Common myeloid progenitor, CD34-positive (primary cell): ENCODE measurements at regions not wholly inside any gene's neighbourhood (a gene's known extent, or its start where the extent isn't known, plus 50 kb on each side); places are given as distances from the start of the nearest gene placed in this dataset.

Experiments used
- CTCF ChIA-PET: fragments of 350-600 bp; sonication (Branson Sonifier 250); formaldehyde crosslinking; loops from one replicate; lab custom pipeline; 2021; ENCODE audit warnings: antibody characterized with exemption; lab: Charles Lee
- POLR2A ChIA-PET: fragments of 350-600 bp; sonication (Branson Sonifier 250); formaldehyde crosslinking; loops from one replicate; lab custom pipeline; 2021; ENCODE audit warnings: antibody characterized with exemption; lab: Charles Lee
- DNase-seq, 3 donors: peaks; one replicate each; pipeline versions ENCODE4 v3.0.0 to v3.0.0-alpha.2; 2013
- H3K27ac ChIP-seq, 2 experiments: 1 replicate in 1 of 2; 2 replicates in 1 of 2; pipeline ENCODE4 v1.7.0; 2013; ENCODE audit warnings: inconsistent platforms in 2 of 2, low read length in 2 of 2, mild to moderate bottlenecking in 2 of 2, low read depth in 1 of 2, moderate library complexity in 1 of 2; ENCODE audit not compliant: severe bottlenecking in 2 of 2, insufficient read depth in 1 of 2, poor library complexity in 1 of 2
- H3K27me3 ChIP-seq, 5 experiments: replicated peaks in 2 of 5; 1 replicate in 3 of 5; 2 replicates in 2 of 5; pipeline versions ENCODE4 v1.6.1 to v1.7.0; 2013; ENCODE audit warnings: low read length in 4 of 5, mild to moderate bottlenecking in 2 of 5, moderate library complexity in 2 of 5, inconsistent platforms in 1 of 5; ENCODE audit not compliant: insufficient read depth in 5 of 5, control insufficient read depth in 4 of 5
- H3K36me3 ChIP-seq, 4 experiments: 1 replicate in 2 of 4; 2 replicates in 2 of 4; pipeline versions ENCODE4 v1.6.1 to v1.7.0; 2013; ENCODE audit warnings: low read length in 3 of 4, control low read depth in 1 of 4, mild to moderate bottlenecking in 1 of 4; ENCODE audit not compliant: control insufficient read depth in 4 of 4, insufficient read depth in 4 of 4
- H3K4me1 ChIP-seq, 4 experiments: 1 replicate in 3 of 4; 2 replicates in 1 of 4; pipeline versions ENCODE4 v1.6.1 to v1.7.1; 2013; ENCODE audit warnings: low read length in 3 of 4, mild to moderate bottlenecking in 3 of 4, control low read depth in 1 of 4, inconsistent platforms in 1 of 4, moderate library complexity in 1 of 4; ENCODE audit not compliant: control insufficient read depth in 4 of 4, insufficient read depth in 4 of 4; ENCODE audit errors: control extremely low read depth in 1 of 4
- H3K4me3 ChIP-seq, 7 experiments: 1 replicate in 4 of 7; 2 replicates in 3 of 7; pipeline versions ENCODE4 v1.5.1 to v1.7.0; 2013; ENCODE audit warnings: mild to moderate bottlenecking in 7 of 7, low read length in 6 of 7, moderate library complexity in 6 of 7, inconsistent platforms in 2 of 7, low read depth in 2 of 7, control low read depth in 1 of 7; ENCODE audit not compliant: insufficient read depth in 4 of 7, control insufficient read depth in 1 of 7; ENCODE audit errors: extremely low read depth in 1 of 7
- H3K9me3 ChIP-seq, 5 experiments: 1 replicate in 4 of 5; 2 replicates in 1 of 5; pipeline versions ENCODE4 v1.6.1 to v1.7.1; 2013; ENCODE audit warnings: low read length in 4 of 5, mild to moderate bottlenecking in 2 of 5, inconsistent platforms in 1 of 5, low read depth in 1 of 5, moderate library complexity in 1 of 5; ENCODE audit not compliant: control insufficient read depth in 4 of 5, insufficient read depth in 2 of 5; ENCODE audit errors: control extremely low read depth in 1 of 5
- WGBS: methylation state at CpG from one replicate; pipeline ENCODE4 v1.1.5; 2013; ENCODE audit not compliant: insufficient coverage; 5-methylcytosine and 5-hydroxymethylcytosine counted together

GRCh38 chr20:48003021-48003420, 217.7 kb upstream of the SULF2 start:
- H3K36me3 ChIP-seq: no peaks in the 10 kb centered on the region
- peaks cover 0 to 4% (median 0%) of the 10 kb centered on the region in 5 experiments for H3K9me3 ChIP-seq
- peaks cover 10 to 38% (median 20%) of the 10 kb centered on the region in 4 experiments for H3K4me1 ChIP-seq
- no peak overlapping the region for H3K27ac ChIP-seq
- POLR2A ChIA-PET: no interaction called here
- CTCF ChIA-PET: no interaction called here
- WGBS: 100% methylated on average over 2 of the region's 2 CpGs
- DNase-seq: no peak
- H3K4me3 ChIP-seq: no peak overlapping the region
- H3K27me3 ChIP-seq: no peaks in the 10 kb centered on the region

- Histone ChIP-seq H3K9me3 (peaks cover 0 to 4% (median 0%) of the 10 kb centered on the region in 5 experiments), H3K4me1 (peaks cover 10 to 38% (median 20%) of the 10 kb centered on the region in 4 experiments), H3K27ac (no peak overlapping the region), H3K4me3 (no peak overlapping the region), H3K36me3 (no peaks in the 10 kb centered on the region), H3K27me3 (no peaks in the 10 kb centered on the region)
- WGBS: 90% methylated on average over 2 of the region's 2 CpGs
- ChIA-PET CTCF (no interaction called here), POLR2A (no interaction called here)
- DNase-seq: peak in 2 of 3 donors; percentile 14 to 31
These were observed 217.3 kb upstream of the SULF2 start for GRCh38 chr20:48002517-48002970.

GRCh38 chr20:47999166-47999565, 213.9 kb upstream of the SULF2 start:
- CTCF ChIA-PET: no interaction called here
- Histone ChIP-seq H3K4me3 (no peak overlapping the region), H3K4me1 (peaks cover 0 to 18% (median 3%) of the 10 kb centered on the region in 4 experiments), H3K36me3 (no peaks in the 10 kb centered on the region), H3K27ac (no peak overlapping the region), H3K9me3 (peaks cover 0 to 4% (median 0%) of the 10 kb centered on the region in 5 experiments), H3K27me3 (peaks cover 0 to 4% (median 0%) of the 10 kb centered on the region in 5 experiments)
- DNase-seq: no peak
- POLR2A ChIA-PET: no interaction called here

- 96% methylated on average over 5 of the region's 5 CpGs for WGBS
- Histone ChIP-seq H3K9me3 (peaks cover 0 to 4% (median 3%) of the 10 kb centered on the region in 5 experiments), H3K4me3 (no peak overlapping the region), H3K4me1 (peaks cover 0 to 18% (median 3%) of the 10 kb centered on the region in 4 experiments), H3K27me3 (peaks cover 0 to 4% (median 0%) of the 10 kb centered on the region in 5 experiments), H3K27ac (no peak overlapping the region), H3K36me3 (no peaks in the 10 kb centered on the region)
- ChIA-PET POLR2A (no interaction called here), CTCF (no interaction called here)
- peak in 2 of 3 donors; percentile 9 to 18 for DNase-seq
These were observed 213.5 kb upstream of the SULF2 start for GRCh38 chr20:47998736-47999135.

GRCh38 chr20:47995661-47996060, 210.4 kb upstream of the SULF2 start:
- WGBS: 89% methylated on average over 4 of the region's 6 CpGs
- H3K9me3 ChIP-seq: peaks cover 0 to 10% (median 4%) of the 10 kb centered on the region in 5 experiments
- POLR2A ChIA-PET: no interaction called here

GRCh38 chr20:47993817-47994216, 208.5 kb upstream of the SULF2 start:
- DNase-seq: no peak
- no CpG with 5 or more reads among the region's 3 CpGs for WGBS
- ChIA-PET CTCF (no interaction called here), POLR2A (no interaction called here)
- Histone ChIP-seq H3K9me3 (peaks cover 0 to 9% (median 4%) of the 10 kb centered on the region in 5 experiments), H3K27ac (no peak overlapping the region), H3K36me3 (no peaks in the 10 kb centered on the region), H3K27me3 (peaks cover 0 to 6% (median 0%) of the 10 kb centered on the region in 5 experiments), H3K4me1 (peaks cover 0 to 4% (median 0%) of the 10 kb centered on the region in 4 experiments), H3K4me3 (no peak overlapping the region)

More at GRCh38 chr20:47995661-47996060, 210.4 kb upstream of the SULF2 start:
- H3K4me1 ChIP-seq: peaks cover 0 to 5% (median 0%) of the 10 kb centered on the region in 4 experiments
- DNase-seq: no peak
- H3K27me3 ChIP-seq: peaks cover 0 to 4% (median 0%) of the 10 kb centered on the region in 5 experiments
- no peak overlapping the region for H3K27ac ChIP-seq
- no peaks in the 10 kb centered on the region for H3K36me3 ChIP-seq
- CTCF ChIA-PET: interaction anchor here (0.6 to 0.7 kb wide), 2 partner anchors 13 to 143 kb away, joined by 3 to 4 read pairs; no protein-coding TSS in a partner anchor
- no peak overlapping the region for H3K4me3 ChIP-seq

GRCh38 chr20:47993035-47993755, 207.9 kb upstream of the SULF2 start:
- Histone ChIP-seq H3K4me1 (no peaks in the 10 kb centered on the region), H3K27me3 (peaks cover 0 to 6% (median 0%) of the 10 kb centered on the region in 5 experiments), H3K4me3 (no peak overlapping the region), H3K9me3 (peaks cover 0 to 9% (median 4%) of the 10 kb centered on the region in 5 experiments), H3K27ac (no peak overlapping the region), H3K36me3 (no peaks in the 10 kb centered on the region)
- POLR2A ChIA-PET: no interaction called here
- WGBS: 90% methylated on average over 7 of the region's 9 CpGs
- DNase-seq: no peak
- CTCF ChIA-PET: no interaction called here
